ENCODE measurements at regions not wholly inside any gene's neighbourhood (a gene's known extent, or its start where the extent isn't known, plus 50 kb on each side); places are given as distances from the start of the nearest gene placed in this dataset.

- Histone ChIP-seq H3K4me2 (no peak overlapping the region), H3K27me3 (ENCODE audit: insufficient read depth, low read depth) (no peaks in the 10 kb centered on the region), H3K27ac (no peak overlapping the region), H3K9me2 (ENCODE audit: insufficient read depth) (no peaks in the 10 kb centered on the region), H2AFZ (no peak overlapping the region), H3K4me3 (no peak overlapping the region), H3F3A (ENCODE audit: insufficient read depth, low read depth) (peaks cover 16% of the 10 kb centered on the region), H3K36me3 (ENCODE audit: low read depth) (no peaks in the 10 kb centered on the region), H4K20me1 (ENCODE audit: insufficient read depth) (no peaks in the 10 kb centered on the region), H3K4me1 (replicated peaks; ENCODE audit: insufficient read depth) (peaks cover 21% of the 10 kb centered on the region), H3K9me3 (ENCODE audit: insufficient read depth, low read depth) (no peaks in the 10 kb centered on the region), H3K79me2 (ENCODE audit: low read depth) (no peaks in the 10 kb centered on the region)
- TF ChIP-seq CTCF (conservative IDR thresholded peaks at IDR 0.05): no peak
- TF ChIP-seq EZH2 (IDR thresholded peaks at IDR 0.05; ENCODE audit: low read depth): no peak
- intact Hi-C loops (cut with micrococcal nuclease; ENCODE audit: unreplicated experiment): no loop called here
- no TSS peak for BruUV-seq (replicated peaks)
- POLR2A ChIA-PET (ENCODE audit: unreplicated experiment): interaction anchor here (0.7 kb wide), 1 partner anchor 9 kb away, joined by 3 read pairs; no protein-coding TSS in a partner anchor
- no peak for DNase-seq
- CTCF ChIA-PET: no interaction called here
Observed at GRCh38 chr10:20988357-20988983, 91.4 kb upstream of the NEBL start.

- no peak for DNase-seq
Observed at GRCh38 chr10:20986049-20986448, 88.9 kb upstream of the NEBL start.

GRCh38 chr10:20984662-20985061 lies 87.6 kb upstream of the NEBL start:
- intact Hi-C loops (cut with micrococcal nuclease; ENCODE audit: unreplicated experiment): no loop called here
- H3K27ac ChIP-seq: no peak overlapping the region
- H4K20me1 ChIP-seq (ENCODE audit: insufficient read depth): no peaks in the 10 kb centered on the region
- BruUV-seq (replicated peaks): no TSS peak
- TF ChIP-seq CTCF (conservative IDR thresholded peaks at IDR 0.05): no peak
- TF ChIP-seq EZH2 (IDR thresholded peaks at IDR 0.05; ENCODE audit: low read depth): no peak
- H3K36me3 ChIP-seq (ENCODE audit: low read depth): no peaks in the 10 kb centered on the region
- no peaks in the 10 kb centered on the region for H3K9me2 ChIP-seq (ENCODE audit: insufficient read depth)
- H2AFZ ChIP-seq: no peak overlapping the region
- no peaks in the 10 kb centered on the region for H3F3A ChIP-seq (ENCODE audit: insufficient read depth, low read depth)
- no peak overlapping the region for H3K4me3 ChIP-seq
- POLR2A ChIA-PET (ENCODE audit: unreplicated experiment): interaction anchor here (0.6 kb wide), 1 partner anchor 19 kb away, joined by 3 read pairs; no protein-coding TSS in a partner anchor
- no peaks in the 10 kb centered on the region for H3K4me1 ChIP-seq (replicated peaks; ENCODE audit: insufficient read depth)
- DNase-seq: no peak
- H3K27me3 ChIP-seq (ENCODE audit: insufficient read depth, low read depth): no peaks in the 10 kb centered on the region
- CTCF ChIA-PET: no interaction called here
- H3K4me2 ChIP-seq: no peak overlapping the region
- H3K9me3 ChIP-seq (ENCODE audit: insufficient read depth, low read depth): no peaks in the 10 kb centered on the region
- H3K79me2 ChIP-seq (ENCODE audit: low read depth): no peaks in the 10 kb centered on the region

More at GRCh38 chr10:20986049-20986448, 88.9 kb upstream of the NEBL start:
- H3K9me2 ChIP-seq (ENCODE audit: insufficient read depth): no peaks in the 10 kb centered on the region
- H3K36me3 ChIP-seq (ENCODE audit: low read depth): no peaks in the 10 kb centered on the region
- H3K4me2 ChIP-seq: no peak overlapping the region
- no peaks in the 10 kb centered on the region for H3K79me2 ChIP-seq (ENCODE audit: low read depth)
- peaks cover 9% of the 10 kb centered on the region for H3F3A ChIP-seq (ENCODE audit: insufficient read depth, low read depth)
- POLR2A ChIA-PET (ENCODE audit: unreplicated experiment): no interaction called here
- no peak overlapping the region for H3K27ac ChIP-seq
- no peaks in the 10 kb centered on the region for H3K9me3 ChIP-seq (ENCODE audit: insufficient read depth, low read depth)
- no peak overlapping the region for H3K4me3 ChIP-seq
- no TSS peak for BruUV-seq (replicated peaks)
- H3K4me1 ChIP-seq (replicated peaks; ENCODE audit: insufficient read depth): peaks cover 10% of the 10 kb centered on the region
- intact Hi-C loops (cut with micrococcal nuclease; ENCODE audit: unreplicated experiment): no loop called here
- no peaks in the 10 kb centered on the region for H4K20me1 ChIP-seq (ENCODE audit: insufficient read depth)
- CTCF ChIA-PET: no interaction called here
- H2AFZ ChIP-seq: no peak overlapping the region
- H3K27me3 ChIP-seq (ENCODE audit: insufficient read depth, low read depth): no peaks in the 10 kb centered on the region
- no peak for TF ChIP-seq CTCF (conservative IDR thresholded peaks at IDR 0.05)
- TF ChIP-seq EZH2 (IDR thresholded peaks at IDR 0.05; ENCODE audit: low read depth): no peak
